H1 (cell line): ENCODE measurements at regions not wholly inside any gene's neighbourhood (a gene's known extent, or its start where the extent isn't known, plus 50 kb on each side); places are given as distances from the start of the nearest gene placed in this dataset.

ENCODE experiments used
- CTCF ChIA-PET: fragments of 300-600 bp; sonication (Branson Sonifier 250); formaldehyde crosslinking; loops from one replicate; lab custom pipeline; 2021; ENCODE audit not compliant: partially characterized antibody; lab: Charles Lee
- POLR2A ChIA-PET: fragments of 300-600 bp; sonication (Branson Sonifier 250); formaldehyde crosslinking; loops from one replicate; lab custom pipeline; 2021; ENCODE audit warnings: inconsistent platforms; ENCODE audit not compliant: partially characterized antibody; lab: Charles Lee
- DNase-seq, 2 experiments: peaks; one replicate each; pipeline versions ENCODE4 v3.0.0 to v3.0.0-alpha.2; 2010 to 2022; ENCODE audit warnings: low spot score in 2 of 2, low read depth in 1 of 2, mixed read lengths in 1 of 2
- FAIRE-seq: peaks from 2 replicates; lab custom pipeline; 2011; peaks lifted over from hg19 to GRCh38; lab: Jason Lieb, UNC
- H2AFZ ChIP-seq: 2 replicates; pipeline ENCODE4 v1.8.1; 2012; ENCODE audit warnings: low read length, inconsistent platforms
- H2AK5ac ChIP-seq: 2 replicates; pipeline ENCODE4 v1.6.1; 2013; ENCODE audit warnings: low read depth, low read length
- H2BK120ac ChIP-seq: replicated peaks from 2 replicates; pipeline ENCODE3; 2013; ENCODE audit warnings: low read depth, low read length, inconsistent platforms
- H2BK12ac ChIP-seq: 2 replicates; pipeline ENCODE4 v1.6.1; 2013; ENCODE audit warnings: low read depth, low read length
- H2BK15ac ChIP-seq: 2 replicates; pipeline ENCODE4 v1.6.1; 2013; ENCODE audit warnings: low read length
- H2BK20ac ChIP-seq: 2 replicates; pipeline ENCODE4 v1.6.1; 2013; ENCODE audit warnings: low read length
- H2BK5ac ChIP-seq: 2 replicates; pipeline ENCODE4 v1.6.1; 2013; ENCODE audit warnings: low read depth, low read length
- H3K14ac ChIP-seq: 2 replicates; pipeline ENCODE4 v1.6.1; 2013; ENCODE audit warnings: inconsistent platforms; ENCODE audit not compliant: insufficient read length
- H3K18ac ChIP-seq: 2 replicates; pipeline ENCODE4 v1.6.1; 2013; ENCODE audit warnings: low read length; ENCODE audit errors: extremely low read depth
- H3K23ac ChIP-seq: 2 replicates; pipeline ENCODE4 v1.6.1; 2013; ENCODE audit warnings: inconsistent platforms; ENCODE audit not compliant: insufficient read length
- H3K23me2 ChIP-seq: 2 replicates; pipeline ENCODE4 v1.6.1; 2013; ENCODE audit warnings: low read depth, low read length
- H3K27ac ChIP-seq: 2 replicates; pipeline ENCODE4 v1.6.1; 2011; ENCODE audit warnings: low read depth, low read length, inconsistent platforms
- H3K27me3 ChIP-seq, 4 experiments: replicated peaks in 1 of 4; 1 replicate in 1 of 4; 2 replicates in 3 of 4; pipeline versions ENCODE4 v1.6.1 to v1.8.1; 2011 to 2013; ENCODE audit warnings: low read length in 3 of 4, mild to moderate bottlenecking in 3 of 4, inconsistent platforms in 2 of 4, mixed read lengths in 2 of 4, moderate library complexity in 1 of 4; ENCODE audit not compliant: control insufficient read depth in 3 of 4, insufficient read depth in 3 of 4; ENCODE audit errors: extremely low read depth in 1 of 4
- H3K36me3 ChIP-seq, 4 experiments: 2 replicates each; pipeline versions ENCODE4 v1.6.1 to v1.8.1; 2011 to 2013; ENCODE audit warnings: mild to moderate bottlenecking in 4 of 4, low read length in 3 of 4, moderate library complexity in 2 of 4, control low read depth in 1 of 4, inconsistent platforms in 1 of 4; ENCODE audit not compliant: insufficient read depth in 4 of 4, control insufficient read depth in 2 of 4
- H3K4ac ChIP-seq: replicated peaks from 2 replicates; pipeline ENCODE3; 2013; ENCODE audit warnings: low read length, low read depth, mixed read lengths, inconsistent platforms; ENCODE audit not compliant: insufficient read length
- H3K4me1 ChIP-seq, 4 experiments: replicated peaks in 1 of 4; 1 replicate in 1 of 4; 2 replicates in 3 of 4; pipeline versions ENCODE4 v1.6.1 to v1.8.1; 2011 to 2013; ENCODE audit warnings: low read length in 3 of 4, inconsistent platforms in 2 of 4, mixed read lengths in 1 of 4; ENCODE audit not compliant: insufficient read depth in 4 of 4, control insufficient read depth in 3 of 4
- H3K4me2 ChIP-seq, 2 experiments: 2 replicates each; pipeline versions ENCODE4 v1.6.1 to v1.8.1; 2011 to 2013; ENCODE audit warnings: low read depth in 2 of 2, low read length in 2 of 2, control low read depth in 1 of 2, inconsistent platforms in 1 of 2, mild to moderate bottlenecking in 1 of 2; ENCODE audit not compliant: insufficient read depth in 1 of 2
- H3K4me3 ChIP-seq, 4 experiments: fragments of 200-600, 300-600 bp in 1 of 4; sonication (generic), shearing (Covaris generic), sonication (Bioruptor Twin) in 1 of 4; 2 replicates each; pipeline versions ENCODE4 v1.5.1 to v1.8.1; 2011 to 2016; ENCODE audit warnings: low read length in 4 of 4, low read depth in 3 of 4, control low read depth in 2 of 4, inconsistent platforms in 2 of 4, mild to moderate bottlenecking in 2 of 4, mixed read lengths in 1 of 4, moderate library complexity in 1 of 4; ENCODE audit not compliant: insufficient read depth in 2 of 4; ENCODE audit errors: extremely low read depth in 1 of 4
- H3K56ac ChIP-seq: replicated peaks from 2 replicates; pipeline ENCODE3; 2013; ENCODE audit warnings: low read depth, mild to moderate bottlenecking, mixed read lengths, low read length, inconsistent platforms; ENCODE audit not compliant: insufficient read length
- H3K79me1 ChIP-seq: 2 replicates; pipeline ENCODE4 v1.6.1; 2013; ENCODE audit warnings: low read depth, low read length, control low read depth
- H3K79me2 ChIP-seq, 2 experiments: 2 replicates each; pipeline versions ENCODE4 v1.6.1 to v1.8.1; 2012 to 2013; ENCODE audit warnings: low read length in 2 of 2, mild to moderate bottlenecking in 2 of 2, inconsistent platforms in 1 of 2; ENCODE audit not compliant: insufficient read depth in 2 of 2, control insufficient read depth in 1 of 2
- H3K9ac ChIP-seq, 4 experiments: replicated peaks in 1 of 4; 1 replicate in 1 of 4; 2 replicates in 3 of 4; pipeline versions ENCODE4 v1.6.1 to v1.8.1; 2011 to 2013; ENCODE audit warnings: low read depth in 3 of 4, low read length in 3 of 4, control low read depth in 2 of 4, mild to moderate bottlenecking in 2 of 4, moderate library complexity in 2 of 4, inconsistent platforms in 1 of 4; ENCODE audit errors: extremely low read depth in 1 of 4
- H3K9me3 ChIP-seq, 2 experiments: 2 replicates each; pipeline versions ENCODE4 v1.6.1 to v1.8.1; 2012 to 2013; ENCODE audit warnings: mild to moderate bottlenecking in 2 of 2, moderate library complexity in 2 of 2, control low read depth in 1 of 2, inconsistent platforms in 1 of 2, low read depth in 1 of 2, low read length in 1 of 2, mixed read lengths in 1 of 2; ENCODE audit not compliant: insufficient read depth in 2 of 2
- H4K20me1 ChIP-seq, 2 experiments: replicated peaks in 1 of 2; 2 replicates each; pipeline versions ENCODE3 to v1.8.1; 2011 to 2013; ENCODE audit warnings: inconsistent platforms in 2 of 2, low read length in 2 of 2, mild to moderate bottlenecking in 1 of 2; ENCODE audit not compliant: insufficient read depth in 2 of 2, control insufficient read depth in 1 of 2
- H4K5ac ChIP-seq: 2 replicates; pipeline ENCODE4 v1.6.1; 2013; ENCODE audit warnings: low read length, low read depth, mixed read lengths, inconsistent platforms; ENCODE audit not compliant: insufficient read length
- H4K8ac ChIP-seq: 2 replicates; pipeline ENCODE4 v1.8.0; 2013; ENCODE audit warnings: mild to moderate bottlenecking, moderate library complexity, low read length, inconsistent platforms; ENCODE audit not compliant: insufficient read depth; ENCODE audit errors: extremely low read depth
- H4K91ac ChIP-seq: replicated peaks from 2 replicates; pipeline ENCODE3; 2013; ENCODE audit warnings: low read length, mixed read lengths, inconsistent platforms; ENCODE audit not compliant: insufficient read length
- BACH1 ChIP-seq: IDR thresholded peaks from 2 replicates; pipeline ENCODE4 v1.6.1; 2012; ENCODE audit warnings: low read length, improper control_type of control experiment
- BCL11A ChIP-seq, 2 experiments: IDR thresholded peaks; one replicate each; pipeline ENCODE4 v1.6.1; 2011; ENCODE audit warnings: low read depth in 2 of 2, low read length in 2 of 2, mild to moderate bottlenecking in 2 of 2
- EGR1 ChIP-seq: IDR thresholded peaks from 2 replicates; pipeline ENCODE4 v1.6.1; 2011; ENCODE audit warnings: low read depth, low read length, borderline replicate concordance
- EP300 ChIP-seq, 2 experiments: IDR thresholded peaks; 1 replicate in 1 of 2; 2 replicates in 1 of 2; pipeline ENCODE4 v1.6.1; 2011 to 2012; ENCODE audit warnings: low read depth in 2 of 2, low read length in 2 of 2, mild to moderate bottlenecking in 2 of 2, borderline replicate concordance in 1 of 2, inconsistent platforms in 1 of 2, moderate library complexity in 1 of 2
- GABPA ChIP-seq: IDR thresholded peaks from 2 replicates; pipeline ENCODE4 v1.6.1; 2011; ENCODE audit warnings: mild to moderate bottlenecking, low read length, moderate library complexity, borderline replicate concordance; ENCODE audit not compliant: insufficient read depth
- GTF2F1 ChIP-seq: IDR thresholded peaks from 2 replicates; pipeline ENCODE4 v1.6.1; 2012; ENCODE audit warnings: low read depth, low read length, improper control_type of control experiment, borderline replicate concordance
- HDAC2 ChIP-seq, 2 experiments: fragments of 300-600 bp in 1 of 2; sonication (generic) in 1 of 2; IDR thresholded peaks; 2 replicates each; pipeline ENCODE4 v1.6.1; 2011 to 2012; ENCODE audit warnings: low read depth in 2 of 2, low read length in 2 of 2, mild to moderate bottlenecking in 2 of 2, moderate library complexity in 2 of 2, borderline replicate concordance in 1 of 2, inconsistent platforms in 1 of 2
- JUN ChIP-seq: IDR thresholded peaks from 2 replicates; pipeline ENCODE4 v1.6.1; 2011; ENCODE audit warnings: low read depth, mild to moderate bottlenecking, improper control_type of control experiment, low read length
- JUND ChIP-seq: IDR thresholded peaks from 2 replicates; pipeline ENCODE4 v1.6.1; 2011; ENCODE audit warnings: mild to moderate bottlenecking, improper control_type of control experiment, low read length
- KDM1A ChIP-seq: fragments of 200-600, 300-600 bp; sonication (generic); IDR thresholded peaks from 2 replicates; pipeline ENCODE4 v1.7.1; 2016; ENCODE audit warnings: mild to moderate bottlenecking, low read length, borderline replicate concordance
- KDM5A ChIP-seq: fragments of 200-600 bp; IDR thresholded peaks from 2 replicates; pipeline ENCODE4 v1.7.1; 2012; ENCODE audit warnings: mild to moderate bottlenecking, low read length, inconsistent platforms, mixed read lengths
- MAFK ChIP-seq: IDR thresholded peaks from 2 replicates; pipeline ENCODE4 v1.6.1; 2012; ENCODE audit warnings: low read depth, mild to moderate bottlenecking, improper control_type of control experiment, low read length
- POU5F1 ChIP-seq: IDR thresholded peaks from 2 replicates; pipeline ENCODE4 v1.6.1; 2011; ENCODE audit warnings: low read depth, mild to moderate bottlenecking, low read length, moderate library complexity
- SP1 ChIP-seq: IDR thresholded peaks from 2 replicates; pipeline ENCODE4 v1.6.1; 2011; ENCODE audit warnings: low read depth, low read length
- SP2 ChIP-seq: IDR thresholded peaks from 2 replicates; pipeline ENCODE4 v1.6.1; 2012; ENCODE audit warnings: mild to moderate bottlenecking, low read length, inconsistent platforms
- SP4 ChIP-seq: IDR thresholded peaks from 2 replicates; pipeline ENCODE4 v1.6.1; 2012; ENCODE audit warnings: low read length, inconsistent platforms
- SRF ChIP-seq: IDR thresholded peaks from 2 replicates; pipeline ENCODE4 v1.6.1; 2011; ENCODE audit warnings: mild to moderate bottlenecking, low read depth, low read length, moderate library complexity
- WGBS, 2 experiments: shearing (Covaris generic) in 1 of 2; methylation state at CpG; one replicate each; pipeline versions ENCODE4 v1.1.6 to v1.1.7; 2013 to 2015; ENCODE audit warnings: low lambda C conversion rate in 2 of 2, mixed read lengths in 2 of 2, inconsistent platforms in 1 of 2, low coverage in 1 of 2, missing lambda C conversion rate in 1 of 2; ENCODE audit not compliant: insufficient replicate concordance in 2 of 2, insufficient coverage in 1 of 2, insufficient read length in 1 of 2; ENCODE audit errors: extremely low coverage in 1 of 2, missing lambda C conversion rate in 1 of 2; 5-methylcytosine and 5-hydroxymethylcytosine counted together

DNA sequence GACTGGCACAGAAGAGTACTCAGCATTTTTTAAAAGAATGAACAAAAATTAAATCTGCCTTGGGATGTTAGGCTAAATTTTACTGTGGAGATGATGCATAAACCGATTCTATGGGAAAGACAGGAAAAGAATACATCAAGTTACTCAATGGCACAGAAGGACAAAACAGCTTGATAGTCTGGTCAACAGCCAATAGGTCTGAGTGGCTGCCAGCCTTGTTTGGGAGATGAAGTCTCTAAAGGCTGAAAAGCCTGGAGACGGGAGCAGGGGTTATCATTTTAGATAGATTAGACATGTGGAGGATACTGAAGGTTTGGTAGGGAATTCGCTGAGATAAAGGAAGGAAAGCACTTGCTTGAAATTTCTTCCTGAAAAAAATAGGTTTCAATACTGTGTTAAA lies 56.3 kb upstream of the LAMA2 start:
- Histone ChIP-seq H3K36me3 (no peaks in the 10 kb centered on the region; a peak in 1 of 8 replicates), H4K5ac (no peak overlapping the region), H3K27me3 (no peaks in the 10 kb centered on the region), H3K4me1 (no peaks in the 10 kb centered on the region), H3K14ac (no peak overlapping the region), H2AK5ac (no peak overlapping the region), H2BK20ac (no peak overlapping the region), H2BK120ac (no peak overlapping the region), H3K18ac (no peak overlapping the region), H3K56ac (no peak overlapping the region), H3K79me2 (no peaks in the 10 kb centered on the region), H4K20me1 (no peaks in the 10 kb centered on the region), H2BK15ac (no peak overlapping the region), H3K9ac (no peak overlapping the region), H4K8ac (no peak overlapping the region), H3K23ac (no peak overlapping the region), H3K79me1 (no peaks in the 10 kb centered on the region), H2AFZ (no peak overlapping the region), H2BK5ac (no peak overlapping the region), H3K4ac (no peak overlapping the region), H3K4me3 (no peak overlapping the region), H3K27ac (no peak overlapping the region), H3K23me2 (no peaks in the 10 kb centered on the region), H3K9me3 (peaks cover 7 to 10% of the 10 kb centered on the region in 2 experiments), H3K4me2 (no peak overlapping the region), H2BK12ac (no peak overlapping the region), H4K91ac (no peak overlapping the region)
- FAIRE-seq (no peak), DNase-seq (no peak)
- WGBS, 2 experiments, result 93% methylated on average over 3 of the region's 3 CpGs; no CpG with 5 or more reads in 1 of the 2 experiments
- POLR2A ChIA-PET, result no interaction called here
- CTCF ChIA-PET, result no interaction called here
- TF ChIP-seq SRF (no peak), KDM5A (no peak), EGR1 (no peak), GABPA (no peak), JUND (no peak), JUN (no peak), SP4 (no peak), EP300 (IDR thresholded peaks at IDR 0.05; ENCODE audit: borderline replicate concordance in 1 of 2, low read depth in 2 of 2, low read length in 2 of 2) (no peak), HDAC2 (IDR thresholded peaks at IDR 0.05; ENCODE audit: borderline replicate concordance in 1 of 2, low read depth in 2 of 2, low read length in 2 of 2) (no peak), BACH1 (no peak), BCL11A (IDR thresholded peaks at IDR 0.05; ENCODE audit: low read depth in 2 of 2, low read length in 2 of 2) (no peak), GTF2F1 (no peak), SP2 (no peak), SP1 (no peak), KDM1A (no peak), MAFK (no peak), POU5F1 (no peak)
